HG02798 (cell line): ENCODE measurements at regions not wholly inside any gene's neighbourhood (a gene's known extent, or its start where the extent isn't known, plus 50 kb on each side); places are given as distances from the start of the nearest gene placed in this dataset.
A peak's percentile ranks its signal among the peaks of the same experiment; 100 is the strongest.
"Not testable (repeated sequence)": the region's sequence is repeated elsewhere in the genome, so short reads cannot be mapped to it uniquely, and the experiment has no call there.

Experiments used
- ATAC-seq: cut with Tn5 transposase; IDR thresholded peaks from one replicate; pipeline ENCODE4 v1.9.1; 2021; ENCODE audit warnings: mild to moderate bottlenecking; ENCODE audit not compliant: unreplicated experiment, poor library complexity

DNA sequence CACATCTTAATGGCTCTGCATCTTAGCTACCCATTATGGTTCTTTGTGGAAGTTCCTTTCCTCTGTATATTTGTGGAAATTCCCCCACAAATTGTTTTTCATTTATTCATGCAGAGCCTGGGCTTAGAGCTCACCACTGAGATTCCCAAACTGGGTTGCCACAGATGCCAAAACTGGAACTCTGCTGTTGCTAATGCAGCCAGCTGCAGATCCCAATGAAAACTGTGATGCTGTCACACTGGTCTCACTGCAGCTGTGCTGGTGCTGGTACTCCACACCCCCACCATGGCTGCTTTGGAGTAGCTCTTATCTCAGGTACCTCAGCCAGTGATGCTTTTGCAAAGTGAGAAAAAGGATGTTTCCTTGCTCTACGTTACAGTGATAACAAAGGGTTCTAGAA is 87.7 kb downstream of the DCK start:
- ATAC-seq, result no peak

DNA sequence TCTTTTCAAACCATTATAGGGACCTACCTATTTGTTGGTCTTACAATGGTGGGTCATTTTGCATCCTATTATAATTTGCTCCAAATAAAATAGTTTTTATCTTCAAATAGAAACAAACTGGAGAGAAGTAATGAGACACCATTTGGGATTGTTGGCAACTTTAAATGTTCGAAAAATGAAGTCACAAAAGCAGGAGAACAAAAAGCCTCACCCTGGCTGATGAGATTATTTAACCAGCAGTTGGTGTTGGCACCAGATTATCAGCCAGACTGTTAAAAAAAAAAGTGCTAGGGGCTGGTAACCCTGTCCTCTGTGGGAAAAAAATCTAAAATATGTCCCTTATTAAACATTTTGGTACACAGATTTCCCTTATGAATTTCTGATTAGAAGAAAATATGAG is 100.3 kb downstream of the DCK start:
- no peak for ATAC-seq

DNA sequence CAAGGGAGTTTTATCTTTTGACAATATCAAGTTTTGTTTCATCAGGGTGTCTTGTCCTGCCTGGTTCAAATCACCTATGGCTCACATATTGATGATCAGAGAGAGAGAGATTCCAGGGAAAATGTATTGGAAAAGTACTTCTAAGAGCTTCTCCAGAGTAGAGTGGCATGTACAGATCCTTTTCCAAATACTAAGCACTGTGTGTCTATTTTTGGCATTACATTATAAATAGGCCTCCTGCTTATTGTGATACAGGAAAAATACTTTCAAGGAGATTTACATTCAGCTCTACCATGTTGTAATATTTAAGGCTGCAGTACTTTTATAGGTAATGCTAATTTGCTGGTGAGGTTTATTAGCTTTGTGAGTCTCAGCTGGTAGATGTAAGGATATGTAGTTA is 100.8 kb downstream of the DCK start:
- no peak for ATAC-seq

DNA sequence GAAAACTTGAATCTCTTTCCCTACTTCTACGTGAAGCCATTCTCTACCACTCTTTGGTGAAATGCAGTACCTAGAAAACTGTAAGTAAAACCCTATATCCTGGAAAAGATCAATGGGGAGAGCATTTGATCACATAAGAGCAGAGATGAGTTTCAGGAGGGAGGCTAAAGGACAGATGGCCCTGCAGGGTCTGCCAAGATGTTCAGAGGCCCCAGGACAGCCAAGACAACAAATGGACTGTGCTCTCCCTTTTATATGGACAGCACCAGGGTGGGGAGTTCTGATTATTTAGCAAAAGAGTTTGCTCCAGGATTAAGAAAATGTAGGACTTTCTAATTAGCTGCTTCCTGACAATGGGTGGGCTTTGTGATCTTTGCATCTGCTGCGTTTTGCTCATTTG is 101.7 kb downstream of the DCK start:
- no peak for ATAC-seq

DNA sequence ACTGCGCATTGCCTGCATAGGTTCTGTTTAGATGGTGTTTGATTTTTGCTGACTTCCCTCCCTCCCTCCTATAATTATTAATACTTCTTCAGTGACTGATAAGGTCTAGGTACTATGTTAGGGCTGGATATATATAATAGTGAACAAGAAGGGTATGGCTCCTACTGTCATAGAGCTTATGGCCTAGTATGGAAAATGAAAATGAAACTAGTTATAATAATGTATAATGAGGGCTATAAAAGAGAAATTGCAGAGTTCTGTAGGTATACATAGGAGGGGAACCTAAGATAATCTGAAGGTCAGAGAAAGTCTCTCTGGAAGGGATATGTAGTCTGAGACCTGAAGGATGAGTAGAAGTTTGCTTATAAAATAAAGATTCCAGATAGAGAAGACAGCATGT is 102.1 kb downstream of the DCK start:
- ATAC-seq, result no peak

DNA sequence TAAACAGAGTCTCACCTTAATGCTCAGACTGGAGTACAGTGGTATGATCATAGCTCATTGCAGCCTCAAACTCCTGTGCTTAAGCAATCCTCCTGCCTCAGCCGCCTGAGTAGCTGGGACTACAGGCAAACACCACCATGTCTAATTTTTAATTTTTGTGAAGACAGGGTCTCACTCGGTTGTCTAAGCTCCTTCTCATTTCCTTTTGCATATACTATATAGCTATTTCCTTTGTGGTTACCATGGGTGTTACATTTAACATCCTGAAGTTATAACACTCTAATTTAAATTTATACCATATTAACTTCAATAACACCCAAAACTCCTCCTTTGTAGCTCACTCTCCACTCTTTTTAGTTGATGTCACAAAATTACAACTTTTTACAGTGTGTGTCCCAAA is 114.3 kb downstream of the DCK start:
- ATAC-seq, result no peak

DNA sequence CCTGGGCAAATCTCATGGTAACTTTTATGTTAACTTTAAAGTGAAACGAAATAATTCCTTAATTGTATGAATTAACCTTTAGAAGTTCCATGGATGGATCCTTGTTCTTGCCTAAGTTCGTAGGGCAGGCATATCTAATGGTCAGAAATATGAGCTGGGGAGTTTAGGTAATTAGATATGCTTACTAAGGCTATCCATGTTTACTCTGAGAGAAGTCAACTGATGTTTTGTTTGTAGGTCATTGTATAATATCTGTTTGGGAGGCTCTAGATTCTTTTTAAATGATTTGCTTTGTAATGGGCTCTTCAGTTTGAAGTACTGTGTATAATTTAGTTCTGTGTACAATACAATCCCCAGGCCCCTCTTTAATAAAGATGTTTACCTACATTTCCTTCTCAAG is 117.0 kb downstream of the DCK start:
- ATAC-seq, result no peak

DNA sequence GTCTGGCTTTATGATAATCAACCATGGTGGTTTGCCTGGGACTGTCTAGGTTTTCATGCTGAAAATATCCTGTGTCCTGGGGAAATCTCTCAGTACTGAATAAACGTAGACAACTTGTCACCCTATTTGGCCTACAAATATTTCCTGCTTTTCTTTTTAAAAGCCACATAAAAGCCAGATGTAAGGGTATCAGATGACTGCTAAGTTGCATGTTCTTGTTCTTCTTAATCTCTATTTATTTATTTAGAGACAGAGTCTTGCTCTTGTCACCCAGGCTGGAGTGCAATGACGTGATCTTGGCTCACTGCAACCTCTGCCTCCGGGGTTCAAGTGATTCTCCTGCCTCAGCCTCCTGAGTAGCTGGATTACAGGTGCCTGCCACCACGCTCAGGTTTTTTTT is 117.7 kb downstream of the DCK start:
- not testable (repeated sequence) for ATAC-seq

DNA sequence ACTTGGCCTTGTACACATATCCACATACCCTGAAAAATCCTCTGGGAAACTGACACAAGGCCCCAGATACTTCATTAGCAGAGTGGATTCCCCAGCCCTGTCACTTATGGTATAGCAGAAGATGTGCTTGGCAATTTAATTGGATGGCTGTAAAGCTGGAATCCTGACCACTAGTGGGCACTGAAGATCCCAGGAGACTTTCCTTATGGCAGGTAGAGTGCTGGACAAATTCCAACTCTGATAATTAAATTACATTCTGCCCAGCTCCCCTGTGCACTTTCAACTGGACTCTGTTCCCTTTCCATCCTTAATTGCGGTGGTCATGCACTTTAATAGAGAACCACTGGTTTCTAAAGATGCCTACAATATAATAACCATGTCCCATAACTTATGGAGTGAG is 119.8 kb downstream of the DCK start:
- no peak for ATAC-seq

DNA sequence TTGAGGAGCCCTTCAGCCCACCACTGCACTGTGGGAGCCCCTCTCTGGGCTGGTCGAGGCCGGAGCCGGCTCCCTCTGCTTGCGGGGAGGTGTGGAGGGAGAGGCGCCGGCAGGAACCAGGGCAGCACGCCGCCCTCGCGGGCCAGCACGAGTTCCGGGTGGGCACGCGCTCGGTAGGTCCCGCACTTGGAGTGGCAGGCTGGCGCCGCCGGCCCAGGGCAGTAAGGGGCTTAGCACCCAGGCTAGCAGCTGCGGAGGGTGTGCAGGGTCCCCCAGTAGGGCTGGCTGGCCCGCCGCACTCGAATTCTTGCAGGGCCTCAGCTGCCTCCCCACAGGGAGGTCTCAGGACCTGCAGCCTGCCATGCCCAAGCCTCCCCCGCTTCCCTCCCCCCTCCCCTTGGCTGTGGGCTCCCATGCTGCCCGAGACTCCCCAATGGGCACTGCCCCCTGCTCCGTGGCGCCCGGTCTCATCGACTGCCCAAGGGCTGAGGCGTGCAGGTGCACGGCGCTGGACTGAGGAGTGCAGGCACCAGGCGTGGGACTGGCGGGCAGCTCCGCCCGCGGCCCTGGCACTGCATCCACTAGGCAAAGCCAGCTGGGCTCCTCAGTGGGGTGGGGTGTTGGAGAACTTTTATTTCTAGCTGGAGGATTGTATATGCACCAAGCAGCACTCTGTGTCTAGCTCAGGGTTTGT is 127.5 kb downstream of the DCK start:
- no peak for ATAC-seq

DNA sequence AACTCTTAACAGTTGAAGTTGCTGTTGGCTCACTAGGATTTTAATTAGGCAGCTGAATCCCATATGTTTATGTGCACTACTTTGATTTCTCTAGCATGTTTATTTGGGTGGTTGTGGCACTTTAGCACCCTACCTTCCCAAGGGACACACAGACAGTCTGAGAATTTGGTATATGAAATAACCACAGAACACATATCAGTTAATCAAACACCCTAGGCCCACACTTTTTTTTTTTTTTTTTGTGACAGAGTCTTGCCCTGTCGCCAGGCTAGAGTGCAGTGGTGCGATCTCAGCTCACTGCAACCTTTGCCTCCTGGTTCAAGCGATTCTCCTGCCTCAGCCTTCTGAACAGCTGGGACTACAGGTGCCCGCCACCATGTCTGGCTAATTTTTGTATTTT is 130.5 kb downstream of the DCK start:
- ATAC-seq, result no peak

DNA sequence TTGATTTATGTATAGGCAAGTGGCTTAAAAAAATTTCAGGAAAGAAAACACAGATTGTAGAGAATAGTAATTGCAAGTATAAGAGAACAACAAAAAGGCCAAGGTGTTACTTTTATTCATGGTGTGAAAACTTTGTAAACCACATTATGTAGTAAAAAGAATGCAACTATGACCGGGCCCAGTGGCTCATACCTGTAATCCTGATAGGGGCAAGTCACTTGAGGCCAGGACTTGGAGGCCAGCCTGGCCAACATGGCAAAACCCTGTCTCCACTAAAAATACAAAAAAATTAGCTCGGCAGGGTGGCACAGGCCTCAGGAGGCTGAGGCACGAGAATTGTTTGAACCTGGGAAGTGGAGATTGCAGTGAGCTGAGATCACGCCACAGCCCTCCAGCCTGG is 131.7 kb downstream of the DCK start:
- ATAC-seq, result no peak

DNA sequence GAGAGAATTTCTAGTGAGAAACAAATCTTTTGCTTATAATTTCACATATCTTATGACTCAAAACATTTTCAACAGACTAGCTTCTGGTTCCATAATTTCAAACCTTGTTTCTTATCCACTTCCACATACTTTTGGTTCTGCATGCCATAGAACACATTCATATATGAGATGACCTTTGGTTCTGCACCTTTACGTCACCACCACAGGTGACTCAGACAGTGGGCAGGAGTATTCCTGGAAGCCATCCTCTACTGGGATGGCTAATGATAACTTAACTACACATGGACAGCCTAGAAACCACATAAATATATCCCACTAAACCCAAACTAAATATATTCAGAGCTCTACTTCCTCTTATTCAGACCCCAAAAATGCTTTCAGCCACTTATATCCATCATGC is 133.3 kb downstream of the DCK start:
- ATAC-seq, result no peak

DNA sequence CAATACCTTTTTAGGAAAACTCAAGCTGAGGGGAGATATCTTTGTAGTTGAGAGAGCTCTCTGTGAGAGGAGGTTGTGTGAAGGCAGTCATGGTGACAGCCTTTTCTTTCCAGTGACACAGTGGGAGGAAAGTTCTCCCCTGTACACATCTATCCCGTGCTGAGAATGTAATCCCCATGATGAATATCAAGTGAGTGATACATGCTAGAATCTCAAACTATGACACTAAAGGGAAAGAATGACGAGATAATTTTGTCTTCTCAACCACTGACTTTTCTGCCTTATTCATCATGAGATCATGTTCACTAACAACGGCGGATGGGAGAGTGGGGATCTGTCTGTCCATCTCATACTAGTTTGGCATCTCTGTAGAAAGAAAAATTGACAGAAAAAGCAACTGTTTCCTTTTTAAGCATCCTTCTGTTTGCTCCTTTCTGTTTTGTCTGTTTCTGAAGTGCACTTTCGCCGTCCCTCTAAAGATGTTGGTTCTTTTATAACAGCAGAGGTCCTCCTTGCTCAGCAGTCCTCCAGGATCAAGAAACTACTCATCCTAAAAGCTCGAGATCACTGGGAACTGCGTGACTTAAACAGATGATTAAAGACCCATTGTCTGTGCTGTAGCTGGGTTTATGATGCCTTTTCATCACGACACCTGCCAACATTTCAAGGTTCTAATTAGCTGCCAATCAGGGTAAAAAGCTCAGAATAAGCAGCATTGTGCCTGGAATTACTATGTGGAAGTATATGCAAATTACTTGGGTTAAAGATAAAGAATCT is 137.6 kb downstream of the DCK start:
- ATAC-seq, result no peak

DNA sequence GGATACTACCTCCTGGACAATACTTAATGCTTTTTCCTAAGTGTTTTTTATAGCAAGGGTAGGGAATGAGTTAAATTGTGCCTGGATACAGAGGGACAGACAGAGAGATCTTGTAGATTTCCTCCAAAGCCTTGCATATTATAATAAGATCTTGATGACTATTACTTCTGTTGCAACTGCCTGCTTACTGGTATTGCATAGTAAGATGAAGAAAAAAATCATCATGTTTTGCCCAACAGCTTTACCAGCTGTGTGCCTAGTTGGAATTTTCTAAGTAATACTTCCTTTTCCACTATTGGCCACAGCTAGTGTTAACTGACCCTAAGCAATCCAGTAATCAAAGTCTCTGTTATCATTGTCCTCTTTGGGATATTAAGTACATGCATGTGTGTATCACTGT is 139.0 kb downstream of the DCK start:
- no peak for ATAC-seq

DNA sequence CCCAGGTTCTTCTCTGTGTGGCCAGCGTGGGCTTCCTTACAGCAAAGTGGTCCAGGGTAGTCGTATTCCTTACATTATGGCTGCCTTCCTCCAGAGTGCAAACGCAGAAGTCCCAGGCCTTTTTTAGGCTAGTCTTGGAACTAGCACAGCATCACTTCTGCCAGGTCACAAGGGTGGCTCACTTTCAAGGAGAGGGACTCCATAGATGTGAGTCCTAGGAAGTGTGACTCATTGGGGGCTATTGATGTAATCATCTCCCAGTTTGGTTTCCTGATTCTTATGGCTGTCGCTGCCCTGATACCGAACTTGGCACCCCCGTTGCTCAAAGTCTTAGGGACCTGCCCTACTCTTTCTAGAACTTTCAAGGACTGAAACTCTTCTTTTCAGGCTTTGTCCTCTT is 140.0 kb downstream of the DCK start:
- ATAC-seq, result no peak

DNA sequence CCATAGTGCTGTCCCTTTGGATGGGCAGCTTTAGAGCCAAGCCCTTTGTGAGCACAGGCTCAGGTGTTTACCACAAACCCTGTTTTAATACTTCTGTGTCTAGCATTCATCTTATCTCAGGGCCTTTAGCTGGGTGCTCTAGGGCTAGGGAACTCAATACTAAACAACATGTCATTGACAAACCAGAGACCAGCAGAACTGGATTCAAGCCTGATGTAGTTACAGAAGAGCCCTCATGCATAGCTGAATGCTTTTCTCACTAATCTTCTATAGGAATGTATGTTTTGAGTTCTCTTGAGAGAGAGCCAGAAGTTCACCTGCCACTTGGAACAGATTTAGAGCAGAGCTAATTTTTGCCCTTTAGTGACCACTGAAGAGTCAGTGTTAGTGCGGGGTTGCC is 142.6 kb downstream of the DCK start:
- ATAC-seq, result no peak

DNA sequence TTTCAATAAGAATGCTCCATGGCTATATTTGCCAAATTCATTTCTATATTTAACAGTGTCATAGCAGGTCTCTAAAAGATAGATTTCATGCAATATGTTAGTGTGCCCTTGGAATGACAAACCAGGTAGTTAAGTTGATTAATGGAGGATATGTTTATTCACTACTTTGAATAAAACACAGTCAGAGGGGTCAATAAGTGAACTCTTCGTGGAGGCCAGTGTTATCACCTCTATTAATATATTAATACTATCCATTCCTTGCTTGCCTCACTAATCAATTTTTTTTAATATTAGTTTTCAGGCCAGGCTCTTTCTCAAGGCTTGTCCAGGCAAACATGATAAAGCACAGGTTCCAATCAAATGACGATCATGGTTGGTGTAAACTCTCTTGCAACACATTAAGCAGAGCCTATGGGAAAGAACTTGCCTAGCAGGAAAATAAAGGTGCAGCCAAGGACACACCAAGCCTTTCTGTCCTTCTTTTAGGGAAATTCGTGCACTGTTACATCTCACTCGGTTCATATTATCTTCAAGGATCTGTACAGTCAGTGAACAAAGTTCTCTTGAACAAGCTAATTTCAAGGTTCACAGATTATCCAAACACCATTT is 144.7 kb downstream of the DCK start:
- ATAC-seq, result no peak

DNA sequence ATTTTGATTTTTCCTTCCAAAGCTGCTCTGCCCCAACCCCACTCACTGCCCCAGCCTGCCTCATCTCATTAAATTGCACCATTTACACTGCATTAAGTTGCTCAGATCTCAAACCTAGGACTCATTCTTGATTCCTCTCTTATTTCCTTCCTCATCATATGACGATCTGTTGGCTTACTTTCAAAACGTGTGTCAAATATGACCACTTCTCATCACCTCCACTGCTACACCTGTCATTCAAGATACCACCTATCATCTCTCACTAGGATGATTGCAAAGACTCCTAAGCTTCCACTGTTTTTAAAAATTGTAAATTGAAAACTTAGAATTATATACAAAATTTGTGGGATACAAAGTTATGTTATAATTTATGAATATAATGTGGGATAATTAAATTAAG is 147.1 kb downstream of the DCK start:
- ATAC-seq, result no peak

DNA sequence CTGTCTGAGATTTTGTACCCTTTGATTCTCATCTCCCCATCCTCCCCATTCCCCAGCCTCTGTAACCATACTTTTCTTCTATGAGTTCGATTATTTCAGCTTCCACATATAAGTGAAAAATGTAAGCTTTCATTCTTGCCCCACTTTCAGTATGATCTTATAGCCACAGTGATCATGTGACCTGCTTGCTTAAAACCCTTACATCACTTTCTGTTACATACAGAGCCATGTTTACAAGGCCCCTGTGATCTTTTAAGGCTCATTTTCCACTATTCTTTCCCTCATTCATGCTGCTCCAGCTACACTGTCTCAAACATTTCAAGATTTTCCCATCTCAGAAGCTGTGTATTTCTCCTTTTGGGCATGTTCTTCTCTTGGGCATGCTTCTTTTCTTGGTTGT is 147.7 kb downstream of the DCK start:
- peak; percentile 47 for ATAC-seq

DNA sequence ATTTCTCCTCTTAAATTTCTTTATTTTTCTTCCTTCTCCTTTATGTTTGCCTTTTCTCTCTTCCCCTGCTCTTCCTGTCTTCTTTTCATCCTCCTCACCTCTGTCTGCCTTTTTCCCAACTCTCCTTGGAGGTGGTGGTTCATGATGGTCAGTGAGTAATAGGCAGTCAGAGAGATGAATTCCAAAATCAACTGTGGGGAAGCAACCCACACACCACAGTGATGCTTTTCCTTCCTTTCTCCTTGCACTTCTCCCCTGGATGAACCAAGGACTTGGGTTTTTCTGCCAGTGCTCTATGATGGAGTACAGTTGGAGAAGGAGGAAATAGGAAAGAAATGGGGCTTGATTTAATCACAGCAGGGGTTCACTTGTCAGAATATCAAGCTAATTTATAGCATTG is 153.8 kb downstream of the DCK start:
- ATAC-seq, result no peak

DNA sequence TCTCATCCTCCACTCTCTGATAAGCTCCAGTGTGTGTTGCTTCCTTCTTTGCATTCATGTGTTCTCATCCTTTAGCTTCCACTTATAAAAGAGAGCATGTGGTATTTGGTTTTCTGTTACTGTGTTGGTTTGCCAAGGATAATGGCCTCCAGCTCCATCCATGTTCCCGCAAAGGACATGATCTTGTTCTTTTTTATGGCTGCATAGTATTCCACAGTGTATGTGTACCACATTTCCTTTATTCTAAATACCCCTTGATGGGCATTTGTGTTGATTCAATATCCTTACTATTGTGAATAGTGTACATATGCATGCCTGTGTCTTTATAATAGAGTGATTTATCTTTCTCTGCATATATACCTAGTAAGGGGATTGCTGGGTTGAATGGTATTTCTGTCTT is 155.1 kb downstream of the DCK start:
- ATAC-seq, result no peak
